IMR-90 (cell line): ENCODE measurements at regions not wholly inside any gene's neighbourhood (a gene's known extent, or its start where the extent isn't known, plus 50 kb on each side); places are given as distances from the start of the nearest gene placed in this dataset.
A peak's percentile ranks its signal among the peaks of the same experiment; 100 is the strongest.

ENCODE experiments used
- ATAC-seq: fragments of 200-7000 bp; cut with Tn5 transposase; 2 replicates; pipeline ENCODE4 v1.9.1; 2020; ENCODE audit warnings: low read depth, mild to moderate bottlenecking, moderate library complexity
- BruUV-seq: library from RNA; stranded (reverse); fragments of 400-500 nt; replicated peaks from 2 replicates; lab custom pipeline; 2021; lab: Mats Ljungman, UMichigan
- CTCF ChIA-PET: fragments of 300-600 bp; formaldehyde crosslinking; extraction: SDS; loops from one replicate; lab custom pipeline; 2021; ENCODE audit warnings: antibody characterized with exemption; lab: Yijun Ruan, JAX
- POLR2A ChIA-PET: fragments of 300-600 bp; sonication (Branson Sonifier 250); formaldehyde crosslinking; loops from one replicate; lab custom pipeline; 2022; ENCODE audit warnings: antibody characterized with exemption; ENCODE audit not compliant: unreplicated experiment; lab: Charles Lee
- DNase-seq: peaks from one replicate; pipeline ENCODE4 v3.0.0; 2013
- H2AFZ ChIP-seq: replicated peaks from 2 replicates; pipeline ENCODE3; 2013; ENCODE audit warnings: low read length, mild to moderate bottlenecking; ENCODE audit not compliant: poor library complexity
- H2AK5ac ChIP-seq: 2 replicates; pipeline ENCODE4 v1.6.1; 2013; ENCODE audit warnings: low read depth, low read length, inconsistent platforms
- H2AK9ac ChIP-seq: replicated peaks from 2 replicates; pipeline ENCODE3; 2013; ENCODE audit warnings: mild to moderate bottlenecking, low read depth, low read length, moderate library complexity; ENCODE audit not compliant: poor library complexity
- H2BK120ac ChIP-seq: 2 replicates; pipeline ENCODE4 v1.6.1; 2013; ENCODE audit warnings: low read depth, low read length, inconsistent platforms
- H2BK15ac ChIP-seq: 3 replicates; pipeline ENCODE4 v1.6.1; 2013; ENCODE audit warnings: low read depth, low read length, inconsistent platforms
- H2BK20ac ChIP-seq: 2 replicates; pipeline ENCODE4 v1.6.1; 2013; ENCODE audit warnings: low read depth, mild to moderate bottlenecking, inconsistent platforms, low read length, moderate library complexity
- H2BK5ac ChIP-seq: 2 replicates; pipeline ENCODE4 v1.6.1; 2013; ENCODE audit warnings: mild to moderate bottlenecking, low read depth, low read length, inconsistent platforms; ENCODE audit not compliant: poor library complexity, severe bottlenecking
- H3K14ac ChIP-seq: replicated peaks from 2 replicates; pipeline ENCODE4 v1.6.1; 2013; ENCODE audit warnings: low read depth, low read length, inconsistent platforms
- H3K18ac ChIP-seq: 2 replicates; pipeline ENCODE4 v1.6.1; 2013; ENCODE audit warnings: low read depth, low read length, control low read depth
- H3K23ac ChIP-seq: 2 replicates; pipeline ENCODE4 v1.6.1; 2013; ENCODE audit warnings: low read depth, low read length, inconsistent platforms
- H3K27ac ChIP-seq: 2 replicates; pipeline ENCODE4 v1.5.1; 2013; ENCODE audit warnings: mild to moderate bottlenecking, control low read depth, low read length; ENCODE audit not compliant: insufficient read depth
- H3K27me3 ChIP-seq: 2 replicates; pipeline ENCODE4 v1.6.1; 2013; ENCODE audit warnings: low read length; ENCODE audit not compliant: control insufficient read depth, insufficient read depth
- H3K36me3 ChIP-seq: 2 replicates; pipeline ENCODE4 v1.6.1; 2013; ENCODE audit warnings: low read length, mixed read lengths; ENCODE audit not compliant: control insufficient read depth, insufficient read depth
- H3K4ac ChIP-seq: 2 replicates; pipeline ENCODE4 v1.6.1; 2013; ENCODE audit warnings: low read depth, low read length, inconsistent platforms
- H3K4me1 ChIP-seq: 2 replicates; pipeline ENCODE4 v1.6.1; 2013; ENCODE audit warnings: low read length, mixed read lengths; ENCODE audit not compliant: control insufficient read depth, insufficient read depth
- H3K4me2 ChIP-seq: 2 replicates; pipeline ENCODE4 v1.6.1; 2013; ENCODE audit warnings: low read depth, mild to moderate bottlenecking, control low read depth, low read length, moderate library complexity
- H3K4me3 ChIP-seq: 2 replicates; pipeline ENCODE4 v1.5.1; 2013; ENCODE audit warnings: low read depth, mild to moderate bottlenecking, control low read depth, low read length, moderate library complexity; ENCODE audit not compliant: insufficient read depth
- H3K56ac ChIP-seq: 2 replicates; pipeline ENCODE4 v1.6.1; 2013; ENCODE audit warnings: low read length, inconsistent platforms; ENCODE audit not compliant: insufficient read depth; ENCODE audit errors: extremely low read depth
- H3K79me1 ChIP-seq, 2 experiments: 2 replicates each; pipeline ENCODE4 v1.6.1; 2013; ENCODE audit warnings: low read length in 2 of 2, inconsistent platforms in 1 of 2, low read depth in 1 of 2
- H3K9ac ChIP-seq: 2 replicates; pipeline ENCODE4 v1.6.1; 2013; ENCODE audit warnings: low read depth, low read length, control low read depth
- H3K9me1 ChIP-seq: 2 replicates; pipeline ENCODE4 v1.6.1; 2013; ENCODE audit warnings: low read length, inconsistent platforms; ENCODE audit not compliant: insufficient read depth
- H3K9me3 ChIP-seq: 2 replicates; pipeline ENCODE4 v1.6.1; 2013; ENCODE audit warnings: low read length; ENCODE audit not compliant: control insufficient read depth, insufficient read depth
- H4K20me1 ChIP-seq: 2 replicates; pipeline ENCODE4 v1.6.1; 2013; ENCODE audit warnings: low read length, inconsistent platforms; ENCODE audit not compliant: insufficient read depth
- H4K5ac ChIP-seq: 2 replicates; pipeline ENCODE4 v1.6.1; 2013; ENCODE audit warnings: mild to moderate bottlenecking, low read depth, low read length, control low read depth
- H4K8ac ChIP-seq, 2 experiments: 2 replicates each; pipeline ENCODE4 v1.6.1; 2013; ENCODE audit warnings: low read depth in 2 of 2, low read length in 2 of 2, control low read depth in 1 of 2, inconsistent platforms in 1 of 2
- H4K91ac ChIP-seq: 2 replicates; pipeline ENCODE4 v1.6.1; 2013; ENCODE audit warnings: low read depth, low read length, inconsistent platforms; ENCODE audit not compliant: insufficient read depth
- FOS ChIP-seq: fragments of 150-350 bp; IDR thresholded peaks from 2 replicates; pipeline ENCODE4 v1.6.1; 2016; ENCODE audit warnings: low read depth, low read length
- WGBS, 2 experiments: methylation state at CpG; one replicate each; pipeline versions ENCODE4 v1.1.5 to v1.1.7; 2013; ENCODE audit warnings: missing lambda C conversion rate in 2 of 2; ENCODE audit not compliant: insufficient read length in 1 of 2; ENCODE audit errors: extremely low coverage in 2 of 2; 5-methylcytosine and 5-hydroxymethylcytosine counted together
- dilution Hi-C: fragments of 300-500 bp; cut with HindIII; formaldehyde crosslinking; loops from one replicate; pipeline ENCODE4 v1.14.3; 2018; ENCODE audit warnings: low sequenced_read_pairs; ENCODE audit not compliant: unreplicated experiment
- in situ Hi-C: fragments of 300-500 bp; cut with MboI; formaldehyde crosslinking; loops from 3 replicates; pipeline ENCODE4 v1.14.3; 2019; ENCODE audit warnings: low sequenced_read_pairs, inconsistent platforms, mixed read lengths
- intact Hi-C: fragments of 100-400 bp; cut with micrococcal nuclease; formaldehyde crosslinking; loops from 2 replicates; pipeline ENCODE4 v1.10.0; 2022

DNA sequence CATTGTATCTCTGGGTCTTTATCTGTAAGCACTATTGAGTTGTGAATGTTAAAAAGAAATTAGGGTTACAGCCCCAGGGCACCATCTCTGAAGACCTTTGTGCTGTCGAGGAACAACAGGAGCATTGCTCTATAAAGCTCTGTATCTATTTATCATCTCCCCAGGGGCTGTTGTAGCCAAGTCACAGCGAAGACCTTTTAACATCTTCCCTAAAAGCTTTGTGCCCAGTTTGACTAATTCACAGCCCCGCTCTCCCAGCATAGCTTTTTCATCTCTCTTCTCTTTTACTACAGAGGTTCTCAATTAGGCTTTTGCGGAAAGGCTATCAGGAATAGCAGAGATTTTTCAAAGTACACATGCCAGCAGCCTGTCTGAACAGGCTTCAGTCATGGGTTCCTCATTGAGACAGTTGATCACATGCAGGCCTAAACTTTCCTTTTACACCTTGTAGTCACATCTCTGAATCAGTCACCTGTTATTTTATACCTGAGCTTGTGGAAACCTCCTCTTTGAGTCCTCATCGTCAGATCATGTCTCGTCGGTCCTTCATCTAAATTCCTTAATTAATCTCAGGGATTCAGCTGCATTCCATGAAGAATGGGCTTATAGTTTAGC is 140.5 kb downstream of the NPR3 start:
- Histone ChIP-seq H4K8ac (peak overlapping the region; percentile 42 to 72), H4K91ac (peak overlapping the region; percentile 89), H3K9me1 (peaks cover 6% of the 10 kb centered on the region), H3K23ac (peak overlapping the region; percentile 13; the same call in 1 of the 2 replicates), H3K4me2 (no peak overlapping the region), H2BK20ac (peak overlapping the region; percentile 89), H2AK5ac (no peak overlapping the region; the same call in 1 of the 2 replicates), H3K9ac (no peak overlapping the region; the same call in 1 of the 2 replicates), H3K4me3 (no peak overlapping the region), H4K20me1 (no peaks in the 10 kb centered on the region), H2BK120ac (peak overlapping the region; percentile 76), H2BK5ac (peak overlapping the region; percentile 71), H2AFZ (no peak overlapping the region), H2BK15ac (peak overlapping the region; percentile 76; the same call in 2 of the 3 replicates), H3K56ac (0 out of 2 replicates have a peak overlapping the region, but pooled peaks have one; percentile 17), H3K14ac (peak overlapping the region; percentile 67; the same call in 1 of the 2 replicates), H2AK9ac (no peak overlapping the region), H3K9me3 (0 out of 2 replicates have a peak, but pooled peaks cover 2% of the 10 kb centered on the region), H3K27ac (no peak overlapping the region; the same call in 1 of the 2 replicates), H4K5ac (peak overlapping the region; percentile 40), H3K79me1 (no peaks in the 10 kb centered on the region), H3K4me1 (peaks cover 8% of the 10 kb centered on the region; the same call in 1 of the 2 replicates), H3K36me3 (no peaks in the 10 kb centered on the region), H3K4ac (peak overlapping the region; percentile 78), H3K18ac (peak overlapping the region; percentile 4), H3K27me3 (no peaks in the 10 kb centered on the region)
- no peak for TF ChIP-seq FOS
- dilution Hi-C loops, result no loop called here
- intact Hi-C loops, result loop anchor here (1.0 to 5.0 kb wide), 4 partner anchors 41 to 330 kb away; partner anchors contain the start of gene NPR3
- POLR2A ChIA-PET, result interaction anchor here (0.5 kb wide), 1 partner anchor 99 kb away, joined by 5 read pairs; no protein-coding TSS in a partner anchor
- CTCF ChIA-PET, result interaction anchor here (0.6 to 2.6 kb wide), 3 partner anchors 11 to 291 kb away, joined by 3 to 8 read pairs (median 3); no protein-coding TSS in a partner anchor
- in situ Hi-C loops, result no loop called here
- no peak for DNase-seq
- WGBS, 2 experiments, result 53% methylated on average over 2 of the region's 7 CpGs; no CpG with 5 or more reads in 1 of the 2 experiments
- no TSS peak for BruUV-seq
- no peak for ATAC-seq
